ENCODE measurements at regions not wholly inside any gene's neighbourhood (a gene's known extent, or its start where the extent isn't known, plus 50 kb on each side); places are given as distances from the start of the nearest gene placed in this dataset.

- TF ChIP-seq GATA2 (IDR thresholded peaks at IDR 0.05; ENCODE audit: low read depth, low read length): no peak
- TF ChIP-seq GATA3 (IDR thresholded peaks at IDR 0.05; ENCODE audit: low read depth, low read length): no peak
These were observed 156.8 kb downstream of the C11orf91 start for GRCh38 chr11:33543823-33544222.
